Astrocyte (in vitro differentiated cells and primary cell): ENCODE measurements at regions not wholly inside any gene's neighbourhood (a gene's known extent, or its start where the extent isn't known, plus 50 kb on each side); places are given as distances from the start of the nearest gene placed in this dataset.
"Not testable (repeated sequence)": the region's sequence is repeated elsewhere in the genome, so short reads cannot be mapped to it uniquely, and the experiment has no call there.

Experiments used
- EZH2 ChIP-seq: IDR thresholded peaks from 2 replicates; pipeline ENCODE4 v1.6.1; 2012; ENCODE audit warnings: mild to moderate bottlenecking, low read length, inconsistent platforms; ENCODE audit not compliant: insufficient read depth
- TF ChIP-seq, protein P1 (sequence below): IDR thresholded peaks from 2 replicates; pipeline ENCODE4 v1.5.1; 2011; ENCODE audit warnings: low read depth, mild to moderate bottlenecking, inconsistent platforms, low read length, moderate library complexity; ENCODE audit not compliant: insufficient read depth

DNA sequence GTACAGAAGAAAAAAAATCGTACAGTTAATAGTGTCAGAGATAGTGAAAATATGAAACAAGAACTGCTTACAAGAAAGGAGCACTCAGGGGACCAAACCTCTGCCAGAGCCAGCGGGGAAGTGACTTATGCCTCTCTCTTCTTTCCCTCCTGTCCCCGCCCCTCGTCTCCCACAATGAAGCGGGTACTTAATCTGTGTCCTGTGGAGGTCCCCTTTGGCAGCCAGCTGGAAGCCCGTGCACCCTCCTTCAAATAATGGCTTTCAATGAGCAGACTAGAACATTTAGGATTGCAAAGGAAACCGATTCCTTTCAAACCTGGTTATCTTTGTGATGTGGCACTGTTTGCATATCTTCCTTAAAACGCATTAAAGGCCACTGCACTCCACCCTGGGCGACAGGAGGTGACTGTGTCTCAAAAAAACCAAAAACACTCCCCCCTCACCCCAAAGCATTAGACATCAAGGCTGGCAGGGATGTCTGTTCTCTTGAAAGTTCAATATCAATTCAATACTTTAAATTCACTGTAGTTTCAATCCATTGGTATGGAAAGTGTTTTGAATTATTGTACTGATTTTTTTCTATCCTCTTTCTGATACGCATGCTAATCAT is 51.7 kb downstream of the PPIAL4C start:
- TF ChIP-seq, protein P1, sequence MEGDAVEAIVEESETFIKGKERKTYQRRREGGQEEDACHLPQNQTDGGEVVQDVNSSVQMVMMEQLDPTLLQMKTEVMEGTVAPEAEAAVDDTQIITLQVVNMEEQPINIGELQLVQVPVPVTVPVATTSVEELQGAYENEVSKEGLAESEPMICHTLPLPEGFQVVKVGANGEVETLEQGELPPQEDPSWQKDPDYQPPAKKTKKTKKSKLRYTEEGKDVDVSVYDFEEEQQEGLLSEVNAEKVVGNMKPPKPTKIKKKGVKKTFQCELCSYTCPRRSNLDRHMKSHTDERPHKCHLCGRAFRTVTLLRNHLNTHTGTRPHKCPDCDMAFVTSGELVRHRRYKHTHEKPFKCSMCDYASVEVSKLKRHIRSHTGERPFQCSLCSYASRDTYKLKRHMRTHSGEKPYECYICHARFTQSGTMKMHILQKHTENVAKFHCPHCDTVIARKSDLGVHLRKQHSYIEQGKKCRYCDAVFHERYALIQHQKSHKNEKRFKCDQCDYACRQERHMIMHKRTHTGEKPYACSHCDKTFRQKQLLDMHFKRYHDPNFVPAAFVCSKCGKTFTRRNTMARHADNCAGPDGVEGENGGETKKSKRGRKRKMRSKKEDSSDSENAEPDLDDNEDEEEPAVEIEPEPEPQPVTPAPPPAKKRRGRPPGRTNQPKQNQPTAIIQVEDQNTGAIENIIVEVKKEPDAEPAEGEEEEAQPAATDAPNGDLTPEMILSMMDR = not testable (repeated sequence)
- not testable (repeated sequence) for TF ChIP-seq EZH2
